Amygdala (tissue), 56 donors: ENCODE measurements at regions not wholly inside any gene's neighbourhood (a gene's known extent, or its start where the extent isn't known, plus 50 kb on each side); places are given as distances from the start of the nearest gene placed in this dataset.

Source experiments
- DNase-seq, 56 donors: peaks; one replicate each; lab custom pipeline; 2025; lab: John Stamatoyannopoulos, UW

GRCh38 chr4:132238697-132239096, 910.4 kb upstream of the PCDH10 start:
- no peak for DNase-seq

GRCh38 chr4:132240081-132240480, 909.0 kb upstream of the PCDH10 start:
- DNase-seq, result no peak

GRCh38 chr4:132245319-132245718, 903.8 kb upstream of the PCDH10 start:
- no peak for DNase-seq

- DNase-seq, result no peak
Measured at GRCh38 chr4:132264176-132264575, 884.9 kb upstream of the PCDH10 start.

- no peak for DNase-seq
Measured at GRCh38 chr4:132266374-132266773, 882.7 kb upstream of the PCDH10 start.

- DNase-seq, result no peak
Measured at GRCh38 chr4:132267321-132267720, 881.8 kb upstream of the PCDH10 start.

- no peak for DNase-seq
Measured at GRCh38 chr4:132269303-132269990, 879.6 kb upstream of the PCDH10 start.

- no peak for DNase-seq
Measured at GRCh38 chr4:132275583-132276121, 873.4 kb upstream of the PCDH10 start.

GRCh38 chr4:132276185-132276584, 872.9 kb upstream of the PCDH10 start:
- no peak for DNase-seq

- DNase-seq, result no peak
Measured at GRCh38 chr4:132276989-132277388, 872.1 kb upstream of the PCDH10 start.

GRCh38 chr4:132281733-132282132, 867.4 kb upstream of the PCDH10 start:
- no peak for DNase-seq

GRCh38 chr4:132284910-132285426, 864.1 kb upstream of the PCDH10 start:
- no peak for DNase-seq

- DNase-seq, result no peak
Measured at GRCh38 chr4:132297346-132297745, 851.7 kb upstream of the PCDH10 start.

GRCh38 chr4:132299841-132300240, 849.3 kb upstream of the PCDH10 start:
- DNase-seq, result no peak

GRCh38 chr4:132312521-132312920, 836.6 kb upstream of the PCDH10 start:
- no peak for DNase-seq

- DNase-seq, result no peak
Measured at GRCh38 chr4:132313852-132314251, 835.2 kb upstream of the PCDH10 start.

- no peak for DNase-seq
Measured at GRCh38 chr4:132316738-132317137, 832.4 kb upstream of the PCDH10 start.

GRCh38 chr4:132317923-132318322, 831.2 kb upstream of the PCDH10 start:
- no peak for DNase-seq

GRCh38 chr4:132328761-132329160, 820.3 kb upstream of the PCDH10 start:
- DNase-seq, result no peak

GRCh38 chr4:132330994-132331393, 818.1 kb upstream of the PCDH10 start:
- no peak for DNase-seq

GRCh38 chr4:132332932-132333723, 816.0 kb upstream of the PCDH10 start:
- no peak for DNase-seq

GRCh38 chr4:132333724-132334047, 815.4 kb upstream of the PCDH10 start:
- no peak for DNase-seq
